ENCODE measurements at regions not wholly inside any gene's neighbourhood (a gene's known extent, or its start where the extent isn't known, plus 50 kb on each side); places are given as distances from the start of the nearest gene placed in this dataset.

GRCh38 chr2:2564300-2565078 lies 233.4 kb upstream of the MYT1L start:
- no peak for TF ChIP-seq CTCF (conservative IDR thresholded peaks at IDR 0.05; ENCODE audit: low read length)
- H3K4me3 ChIP-seq (ENCODE audit: low read length), result no peak overlapping the region
- no peak for DNase-seq (ENCODE audit: low read depth)

GRCh38 chr2:2563309-2563860 lies 232.3 kb upstream of the MYT1L start:
- no peak for TF ChIP-seq CTCF (conservative IDR thresholded peaks at IDR 0.05; ENCODE audit: low read length)
- DNase-seq (ENCODE audit: low read depth), result no peak
- H3K4me3 ChIP-seq (ENCODE audit: low read length), result no peak overlapping the region

- DNase-seq (ENCODE audit: low read depth), result no peak
- H3K4me3 ChIP-seq (ENCODE audit: low read length), result no peak overlapping the region
- TF ChIP-seq CTCF (conservative IDR thresholded peaks at IDR 0.05; ENCODE audit: low read length), result no peak
Observed at GRCh38 chr2:2562867-2563266, 231.8 kb upstream of the MYT1L start.

- DNase-seq (ENCODE audit: low read depth), result no peak
- no peak for TF ChIP-seq CTCF (conservative IDR thresholded peaks at IDR 0.05; ENCODE audit: low read length)
- H3K4me3 ChIP-seq (ENCODE audit: low read length), result no peak overlapping the region
Observed at GRCh38 chr2:2561346-2562095, 230.4 kb upstream of the MYT1L start.

GRCh38 chr2:2560374-2561015 lies 229.4 kb upstream of the MYT1L start:
- DNase-seq (ENCODE audit: low read depth), result no peak
- no peak for TF ChIP-seq CTCF (conservative IDR thresholded peaks at IDR 0.05; ENCODE audit: low read length)
- no peak overlapping the region for H3K4me3 ChIP-seq (ENCODE audit: low read length)

GRCh38 chr2:2558476-2558875 lies 227.4 kb upstream of the MYT1L start:
- no peak for DNase-seq (ENCODE audit: low read depth)
- no peak for TF ChIP-seq CTCF (conservative IDR thresholded peaks at IDR 0.05; ENCODE audit: low read length)

More at GRCh38 chr2:2558476-2558875, 227.4 kb upstream of the MYT1L start:
- H3K4me3 ChIP-seq (ENCODE audit: low read length), result no peak overlapping the region

Data from AG10803 (cell line).